HepG2 (cell line): ENCODE measurements at regions not wholly inside any gene's neighbourhood (a gene's known extent, or its start where the extent isn't known, plus 50 kb on each side); places are given as distances from the start of the nearest gene placed in this dataset.

Experiments used
- ATAC-seq: fragments of 200-7000 bp; cut with Tn5 transposase; 3 replicates; pipeline ENCODE4 v1.9.1; 2020; ENCODE audit warnings: mild to moderate bottlenecking, moderate library complexity
- BruUV-seq: library from RNA; stranded (reverse); fragments of 400-500 nt; replicated peaks from 2 replicates; lab custom pipeline; 2021; lab: Mats Ljungman, UMichigan
- CTCF ChIA-PET: fragments of 300-600 bp; formaldehyde crosslinking; extraction: SDS; loops from one replicate; lab custom pipeline; 2021; ENCODE audit warnings: low total read pairs, inconsistent platforms, low intra/inter-chr PET ratio; lab: Yijun Ruan, JAX
- POLR2A ChIA-PET: fragments of 350-600 bp; sonication (Branson Sonifier 250); formaldehyde crosslinking; loops from one replicate; lab custom pipeline; 2020; ENCODE audit warnings: antibody characterized with exemption, inconsistent platforms; lab: Yijun Ruan, JAX
- DNase-seq: peaks from one replicate; pipeline ENCODE4 v3.0.0-alpha.2; 2015; ENCODE audit warnings: low spot score
- FAIRE-seq: peaks from 3 replicates; lab custom pipeline; 2011; peaks lifted over from hg19 to GRCh38; lab: Jason Lieb, UNC
- H2AFZ ChIP-seq: one replicate; pipeline ENCODE4 v1.6.1; 2011; ENCODE audit warnings: low read length, inconsistent platforms
- H3K27ac ChIP-seq: fragments of 300-600 bp; 3 replicates; pipeline ENCODE4 v1.8.0; 2011; ENCODE audit warnings: mixed run types, mild to moderate bottlenecking, mixed read lengths, low read length, inconsistent platforms; ENCODE audit not compliant: insufficient read depth; ENCODE audit errors: extremely low read length
- H3K27me3 ChIP-seq, 2 experiments: fragments of 200-600 bp in 1 of 2; 2 replicates in 1 of 2; 3 replicates in 1 of 2; pipeline versions ENCODE4 v1.6.0 to v1.8.0; 2011; ENCODE audit warnings: low read length in 2 of 2, mild to moderate bottlenecking in 2 of 2, moderate library complexity in 2 of 2, inconsistent platforms in 1 of 2; ENCODE audit not compliant: insufficient read depth in 2 of 2, control insufficient read depth in 1 of 2
- H3K36me3 ChIP-seq, 2 experiments: fragments of 200-600 bp in 1 of 2; replicated peaks in 1 of 2; 2 replicates in 1 of 2; 3 replicates in 1 of 2; pipeline versions ENCODE4 v1.5.1 to v1.8.0; 2011; ENCODE audit warnings: low read length in 2 of 2, inconsistent platforms in 1 of 2; ENCODE audit not compliant: insufficient read depth in 2 of 2, control insufficient read depth in 1 of 2
- H3K4me1 ChIP-seq: 2 replicates; pipeline ENCODE4 v1.5.1; 2012; ENCODE audit warnings: low read length, inconsistent platforms; ENCODE audit not compliant: insufficient read depth
- H3K4me2 ChIP-seq: 2 replicates; pipeline ENCODE4 v1.6.0; 2011; ENCODE audit warnings: low read depth, low read length, inconsistent platforms
- H3K4me3 ChIP-seq, 3 experiments: fragments of 200-600 bp in 1 of 3; sonication (generic), shearing (Covaris generic) in 1 of 3; replicated peaks in 1 of 3; 2 replicates each; pipeline ENCODE4 v1.5.1; 2011 to 2016; ENCODE audit warnings: low read length in 3 of 3, inconsistent platforms in 2 of 3, low read depth in 2 of 3, mild to moderate bottlenecking in 2 of 3, control low read depth in 1 of 3, mixed read lengths in 1 of 3; ENCODE audit not compliant: insufficient read depth in 1 of 3
- H3K79me2 ChIP-seq: one replicate; pipeline ENCODE4 v1.6.1; 2011; ENCODE audit warnings: low read length, inconsistent platforms; ENCODE audit not compliant: insufficient read depth
- H3K9ac ChIP-seq: 2 replicates; pipeline ENCODE4 v1.6.0; 2011; ENCODE audit warnings: mild to moderate bottlenecking, low read depth, low read length, inconsistent platforms; ENCODE audit not compliant: insufficient read depth
- H3K9me3 ChIP-seq: 2 replicates; pipeline ENCODE4 v1.5.1; 2012; ENCODE audit warnings: mild to moderate bottlenecking, low read length
- H4K20me1 ChIP-seq: 2 replicates; pipeline ENCODE4 v1.6.0; 2011; ENCODE audit warnings: inconsistent platforms, mild to moderate bottlenecking, low read length, moderate library complexity; ENCODE audit not compliant: insufficient read depth
- CREB1 ChIP-seq, 2 experiments: fragments of 450-650 bp in 1 of 2; IDR thresholded peaks; 2 replicates each; pipeline ENCODE4 v1.6.1; 2016 to 2017; ENCODE audit warnings: control low read depth in 1 of 2, mild to moderate bottlenecking in 1 of 2, missing compliant biosample characterization in 1 of 2, missing genetic modification characterization in 1 of 2
- FOXK2 ChIP-seq: fragments of 450-650 bp; IDR thresholded peaks from 2 replicates; pipeline ENCODE4 v1.6.1; 2016
- HHEX ChIP-seq: IDR thresholded peaks from 2 replicates; pipeline ENCODE4 v1.6.1; 2016; ENCODE audit warnings: control low read depth
- MXD4 ChIP-seq: IDR thresholded peaks from 2 replicates; pipeline ENCODE4 v1.6.1; 2016; ENCODE audit warnings: mild to moderate bottlenecking, missing biosample characterization, missing genetic modification reagents
- NCOA2 ChIP-seq: sonication (generic); formaldehyde crosslinking; IDR thresholded peaks from 2 replicates; pipeline ENCODE4 v1.8.0; 2022; ENCODE audit warnings: inconsistent platforms
- ZFP37 ChIP-seq: sonication (generic); formaldehyde crosslinking; IDR thresholded peaks from 2 replicates; pipeline ENCODE4 v1.4.0; 2020; ENCODE audit warnings: missing genetic modification reagents, borderline replicate concordance
- ZNF20 ChIP-seq: sonication (generic); formaldehyde crosslinking; IDR thresholded peaks from 2 replicates; pipeline ENCODE4 v1.4.0; 2020; ENCODE audit warnings: mild to moderate bottlenecking, moderate library complexity, missing genetic modification reagents
- ZNF292 ChIP-seq: sonication (generic); formaldehyde crosslinking; IDR thresholded peaks from 2 replicates; pipeline ENCODE4 v1.8.1; 2022; ENCODE audit warnings: mild to moderate bottlenecking, low read depth, missing genetic modification reagents, borderline replicate concordance
- ZNF383 ChIP-seq: sonication (generic); formaldehyde crosslinking; IDR thresholded peaks from 2 replicates; pipeline ENCODE4 v1.4.0; 2020; ENCODE audit warnings: missing genetic modification reagents, mild to moderate bottlenecking, borderline replicate concordance
- ZNF407 ChIP-seq: sonication (generic); formaldehyde crosslinking; IDR thresholded peaks from one replicate; pipeline ENCODE4 v1.5.1; 2020; ENCODE audit warnings: mild to moderate bottlenecking, missing genetic modification reagents; ENCODE audit errors: not compliant biosample characterization
- ZNF512 ChIP-seq: sonication (generic); formaldehyde crosslinking; IDR thresholded peaks from 2 replicates; pipeline ENCODE4 v1.4.0; 2020; ENCODE audit warnings: mild to moderate bottlenecking, missing genetic modification reagents
- ZNF569 ChIP-seq: sonication (generic); formaldehyde crosslinking; IDR thresholded peaks from 2 replicates; pipeline ENCODE4 v1.5.0; 2020; ENCODE audit warnings: mild to moderate bottlenecking, missing genetic modification reagents, moderate library complexity, borderline replicate concordance
- ZNF776 ChIP-seq: sonication (generic); formaldehyde crosslinking; IDR thresholded peaks from 2 replicates; pipeline ENCODE4 v1.4.0; 2020; ENCODE audit warnings: mild to moderate bottlenecking, missing genetic modification reagents
- WGBS: methylation state at CpG from one replicate; pipeline ENCODE4 v1.1.6; 2017; ENCODE audit warnings: low lambda C conversion rate; 5-methylcytosine and 5-hydroxymethylcytosine counted together
- in situ Hi-C: cut with HindIII; loops from 2 replicates; pipeline ENCODE4 v1.10.0; 2017; ENCODE audit warnings: low pct_unique_long_range_greater_than_20kb; ENCODE audit not compliant: extremely low pct_ligation_motif_present
- intact Hi-C: fragments of 100-400 bp; cut with micrococcal nuclease; formaldehyde crosslinking; loops from one replicate; pipeline ENCODE4 v1.10.0; 2022; ENCODE audit not compliant: unreplicated experiment
- TF ChIP-seq, protein P1 (sequence below): conservative IDR thresholded peaks from 2 replicates; pipeline ENCODE4 v1.6.1; 2018; ENCODE audit warnings: missing genetic modification reagents

DNA sequence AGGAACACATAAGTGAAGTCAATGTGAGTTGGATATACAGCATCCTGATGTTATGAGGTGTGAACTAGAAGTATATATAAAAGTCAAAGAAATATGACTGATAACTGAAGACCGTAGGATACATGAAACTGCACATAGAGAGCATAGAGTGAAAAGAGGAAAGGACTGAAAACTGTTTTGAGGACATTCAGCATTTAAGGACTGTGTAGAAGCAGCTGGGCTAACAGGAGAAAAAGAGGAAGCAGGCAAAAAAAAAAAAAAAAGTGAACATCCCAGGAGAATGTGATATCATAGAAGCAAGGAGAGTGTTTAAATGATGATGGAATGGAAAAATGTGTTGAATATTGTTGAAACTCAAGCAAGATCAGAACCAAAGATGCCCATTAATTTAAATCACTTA lies 363.5 kb downstream of the PCDH20 start (continued):
- TF ChIP-seq ZNF407 (CRISPR knock-in tag): no peak
- TF ChIP-seq ZNF292: no peak
- TF ChIP-seq, all 625 proteins: peak for 0

DNA sequence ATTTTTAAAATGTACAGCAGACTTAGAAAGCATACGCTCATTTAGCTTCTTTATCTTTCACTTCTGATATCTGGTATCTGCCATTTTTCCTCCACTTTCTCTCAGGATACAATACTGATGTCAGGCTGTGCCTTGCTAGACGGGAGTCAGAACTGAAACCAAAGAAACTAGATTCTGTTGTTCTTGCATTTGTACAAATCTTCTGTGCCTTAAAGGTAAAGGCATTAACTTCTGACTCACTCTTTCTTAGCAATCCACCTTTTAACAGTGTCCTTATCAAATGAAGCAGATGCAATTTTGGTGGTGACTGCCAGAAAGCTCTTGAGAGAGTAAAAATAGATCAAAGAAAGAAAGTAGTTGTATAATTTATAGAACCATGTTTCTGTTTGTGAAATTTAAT lies 370.4 kb downstream of the PCDH20 start:
- Histone ChIP-seq H3K9ac (no peak overlapping the region), H3K4me3 (no peak overlapping the region), H3K4me2 (no peak overlapping the region), H3K9me3 (no peaks in the 10 kb centered on the region), H3K4me1 (no peaks in the 10 kb centered on the region), H4K20me1 (no peaks in the 10 kb centered on the region), H3K36me3 (no peaks in the 10 kb centered on the region), H3K27ac (no peak overlapping the region), H3K27me3 (no peaks in the 10 kb centered on the region), H2AFZ (no peak overlapping the region), H3K79me2 (no peaks in the 10 kb centered on the region)
- no peak for FAIRE-seq
- ChIA-PET CTCF (no interaction called here), POLR2A (no interaction called here)
- intact Hi-C loops (no loop called here), in situ Hi-C loops (no loop called here)
- no TSS peak for BruUV-seq
- DNase-seq: no peak
- no peak for ATAC-seq
- 2% methylated on average over 2 of the region's 2 CpGs for WGBS
- TF ChIP-seq CREB1 (IDR thresholded peaks at IDR 0.05) (no peak), CREB1 (CRISPR knock-in tag; IDR thresholded peaks at IDR 0.05) (no peak), ZNF512 (CRISPR knock-in tag) (no peak), ZNF776 (no peak), FOXK2 (no peak), ZFP37 (CRISPR knock-in tag) (no peak), ZNF383 (CRISPR knock-in tag) (no peak), NCOA2 (no peak), HHEX (CRISPR knock-in tag) (no peak), MXD4 (no peak), ZNF20 (CRISPR knock-in tag) (no peak), ZNF569 (CRISPR knock-in tag) (no peak)
- TF ChIP-seq, protein P1, sequence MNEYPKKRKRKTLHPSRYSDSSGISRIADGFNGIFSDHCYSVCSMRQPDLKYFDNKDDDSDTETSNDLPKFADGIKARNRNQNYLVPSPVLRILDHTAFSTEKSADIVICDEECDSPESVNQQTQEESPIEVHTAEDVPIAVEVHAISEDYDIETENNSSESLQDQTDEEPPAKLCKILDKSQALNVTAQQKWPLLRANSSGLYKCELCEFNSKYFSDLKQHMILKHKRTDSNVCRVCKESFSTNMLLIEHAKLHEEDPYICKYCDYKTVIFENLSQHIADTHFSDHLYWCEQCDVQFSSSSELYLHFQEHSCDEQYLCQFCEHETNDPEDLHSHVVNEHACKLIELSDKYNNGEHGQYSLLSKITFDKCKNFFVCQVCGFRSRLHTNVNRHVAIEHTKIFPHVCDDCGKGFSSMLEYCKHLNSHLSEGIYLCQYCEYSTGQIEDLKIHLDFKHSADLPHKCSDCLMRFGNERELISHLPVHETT (CRISPR knock-in tag): no peak
